ENCODE measurements at regions not wholly inside any gene's neighbourhood (a gene's known extent, or its start where the extent isn't known, plus 50 kb on each side); places are given as distances from the start of the nearest gene placed in this dataset.
A peak's percentile ranks its signal among the peaks of the same experiment; 100 is the strongest.

- no peak for DNase-seq (ENCODE audit: low read depth in 2 of 2)
Measured at GRCh38 chr10:128998101-128998805, 468.8 kb upstream of the MGMT start.

GRCh38 chr10:129004398-129004797 lies 462.6 kb upstream of the MGMT start:
- no peak for DNase-seq (ENCODE audit: low read depth in 2 of 2)

- no peak for DNase-seq (ENCODE audit: low read depth in 2 of 2)
Measured at GRCh38 chr10:129005080-129005479, 462.0 kb upstream of the MGMT start.

- DNase-seq (ENCODE audit: low read depth in 2 of 2): no peak
Measured at GRCh38 chr10:129005804-129006203, 461.2 kb upstream of the MGMT start.

- no peak for DNase-seq (ENCODE audit: low read depth in 2 of 2)
Measured at GRCh38 chr10:129018511-129018910, 448.5 kb upstream of the MGMT start.

- DNase-seq (ENCODE audit: low read depth in 2 of 2): no peak
Measured at GRCh38 chr10:129020651-129021330, 446.2 kb upstream of the MGMT start.

- no peak for DNase-seq (ENCODE audit: low read depth in 2 of 2)
Measured at GRCh38 chr10:129021594-129022304, 445.3 kb upstream of the MGMT start.

- no peak for DNase-seq (ENCODE audit: low read depth in 2 of 2)
Measured at GRCh38 chr10:129023082-129023481, 444.0 kb upstream of the MGMT start.

GRCh38 chr10:129024046-129024445 lies 443.0 kb upstream of the MGMT start:
- no peak for DNase-seq (ENCODE audit: low read depth in 2 of 2)

GRCh38 chr10:129025787-129026186 lies 441.3 kb upstream of the MGMT start:
- DNase-seq (ENCODE audit: low read depth in 2 of 2): no peak

GRCh38 chr10:129027906-129028305 lies 439.1 kb upstream of the MGMT start:
- DNase-seq (ENCODE audit: low read depth in 2 of 2): no peak

- DNase-seq (ENCODE audit: low read depth in 2 of 2): no peak
Measured at GRCh38 chr10:129028451-129028850, 438.6 kb upstream of the MGMT start.

GRCh38 chr10:129029051-129029450 lies 438.0 kb upstream of the MGMT start:
- no peak for DNase-seq (ENCODE audit: low read depth in 2 of 2)

- no peak for DNase-seq (ENCODE audit: low read depth in 2 of 2)
Measured at GRCh38 chr10:129029851-129030602, 437.0 kb upstream of the MGMT start.

- DNase-seq (ENCODE audit: low read depth in 2 of 2): no peak
Measured at GRCh38 chr10:129030603-129030895, 436.5 kb upstream of the MGMT start.

- peak; percentile 22 to 54 for DNase-seq (ENCODE audit: low read depth in 2 of 2)
Measured at GRCh38 chr10:129030996-129031843, 435.8 kb upstream of the MGMT start.

GRCh38 chr10:129031844-129032150 lies 435.2 kb upstream of the MGMT start:
- no peak for DNase-seq (ENCODE audit: low read depth in 2 of 2)

- no peak for DNase-seq (ENCODE audit: low read depth in 2 of 2)
Measured at GRCh38 chr10:129032372-129033313, 434.4 kb upstream of the MGMT start.

- no peak for DNase-seq (ENCODE audit: low read depth in 2 of 2)
Measured at GRCh38 chr10:129033340-129033739, 433.7 kb upstream of the MGMT start.

GRCh38 chr10:129033790-129034272 lies 433.2 kb upstream of the MGMT start:
- DNase-seq (ENCODE audit: low read depth in 2 of 2): no peak

All from stimulated activated CD4-positive, alpha-beta T cell treated with anti-CD3 and anti-CD28 coated beads, Interleukin-4, amount 100 ng/mL, for 48 hours (primary cell).